SU-DHL-6 (cell line): ENCODE measurements at regions not wholly inside any gene's neighbourhood (a gene's known extent, or its start where the extent isn't known, plus 50 kb on each side); places are given as distances from the start of the nearest gene placed in this dataset.

ENCODE experiments used
- H2AFZ ChIP-seq: fragments of 200-600 bp; sonication (generic); 2 replicates; pipeline ENCODE4 v1.6.1; 2014; ENCODE audit warnings: low read depth, mild to moderate bottlenecking, moderate library complexity, mixed read lengths, antibody characterized with exemption, low read length; ENCODE audit not compliant: severe bottlenecking
- H3F3A ChIP-seq: fragments of 200-600 bp; shearing (Covaris generic); 2 replicates; pipeline ENCODE4 v1.6.0; 2016; ENCODE audit warnings: antibody characterized with exemption, mild to moderate bottlenecking; ENCODE audit not compliant: insufficient read depth
- H3K27ac ChIP-seq: fragments of 200-600 bp; sonication (generic); 2 replicates; pipeline ENCODE4 v1.5.1; 2016; ENCODE audit warnings: low read depth, mild to moderate bottlenecking, low read length, moderate library complexity, mixed read lengths
- H3K27me3 ChIP-seq: fragments of 200-600 bp; sonication (generic), shearing (Covaris generic); 2 replicates; pipeline ENCODE4 v1.6.0; 2014; ENCODE audit warnings: mild to moderate bottlenecking, low read length
- H3K36me3 ChIP-seq: fragments of 200-600 bp; sonication (generic); 2 replicates; pipeline ENCODE4 v1.6.1; 2014; ENCODE audit warnings: mild to moderate bottlenecking, low read length, mixed read lengths
- H3K4me2 ChIP-seq: fragments of 300-600, 200-600 bp; shearing (Covaris generic), sonication (generic); 2 replicates; pipeline ENCODE4 v1.6.0; 2014; ENCODE audit warnings: low read length, low read depth, mild to moderate bottlenecking; ENCODE audit not compliant: poor library complexity, severe bottlenecking
- H3K4me3 ChIP-seq: fragments of 200-600 bp; sonication (generic); 2 replicates; pipeline ENCODE4 v1.5.1; 2014; ENCODE audit warnings: antibody characterized with exemption, low read length, mild to moderate bottlenecking, mixed read lengths; ENCODE audit not compliant: insufficient read depth, poor library complexity, severe bottlenecking
- H3K79me2 ChIP-seq: fragments of 200-600 bp; sonication (generic); 2 replicates; pipeline ENCODE4 v1.6.1; 2014; ENCODE audit warnings: mild to moderate bottlenecking, low read length, moderate library complexity; ENCODE audit not compliant: insufficient read depth
- H3K9ac ChIP-seq: fragments of 200-600 bp; sonication (generic); 2 replicates; pipeline ENCODE4 v1.7.0; 2014; ENCODE audit warnings: mild to moderate bottlenecking, low read length
- H3K9me2 ChIP-seq: fragments of 200-600 bp; sonication (generic); replicated peaks from 2 replicates; pipeline ENCODE4 v1.6.1; 2014; ENCODE audit warnings: low read length; ENCODE audit not compliant: insufficient read depth
- H3K9me3 ChIP-seq: fragments of 200-600 bp; sonication (generic); 2 replicates; pipeline ENCODE4 v1.6.1; 2014; ENCODE audit warnings: low read length, mixed read lengths; ENCODE audit not compliant: insufficient read depth
- H4K20me1 ChIP-seq: fragments of 200-600 bp; sonication (generic); 2 replicates; pipeline ENCODE4 v1.6.1; 2014; ENCODE audit warnings: low read depth, mild to moderate bottlenecking, antibody characterized with exemption, low read length, moderate library complexity, mixed read lengths
- CTCF ChIP-seq: fragments of 200-600 bp; sonication (generic); IDR thresholded peaks from one replicate; pipeline ENCODE4 v1.5.1; 2017; ENCODE audit warnings: antibody characterized with exemption, mild to moderate bottlenecking, low read length, moderate library complexity; ENCODE audit not compliant: insufficient read depth, poor library complexity, severe bottlenecking
- EZH2phosphoT487 ChIP-seq: fragments of 200-600 bp; sonication (generic), shearing (Covaris generic); conservative IDR thresholded peaks from 2 replicates; pipeline ENCODE4 v1.6.1; 2018; ENCODE audit warnings: mild to moderate bottlenecking, antibody characterized with exemption, low read length, moderate library complexity, mixed read lengths

- Histone ChIP-seq H3K36me3 (no peaks in the 10 kb centered on the region), H3K9me3 (no peaks in the 10 kb centered on the region), H4K20me1 (no peaks in the 10 kb centered on the region), H3F3A (no peaks in the 10 kb centered on the region), H3K27me3 (no peaks in the 10 kb centered on the region), H3K4me2 (no peak overlapping the region), H2AFZ (no peak overlapping the region), H3K4me3 (no peak overlapping the region), H3K27ac (no peak overlapping the region), H3K79me2 (no peaks in the 10 kb centered on the region), H3K9me2 (no peaks in the 10 kb centered on the region), H3K9ac (no peak overlapping the region)
- no peak for TF ChIP-seq EZH2phosphoT487
- no peak for TF ChIP-seq CTCF
Measured at GRCh38 chr11:15622231-15622890, 507.6 kb downstream of the INSC start.

GRCh38 chr11:15624701-15625100 lies 510.0 kb downstream of the INSC start:
- no peaks in the 10 kb centered on the region for H3K27me3 ChIP-seq
- no peaks in the 10 kb centered on the region for H3F3A ChIP-seq
- no peak overlapping the region for H3K4me2 ChIP-seq
- H3K9ac ChIP-seq, result no peak overlapping the region
- H3K9me2 ChIP-seq, result no peaks in the 10 kb centered on the region
- no peaks in the 10 kb centered on the region for H4K20me1 ChIP-seq
- H3K79me2 ChIP-seq, result no peaks in the 10 kb centered on the region
- no peak overlapping the region for H2AFZ ChIP-seq
- H3K27ac ChIP-seq, result no peak overlapping the region
- no peaks in the 10 kb centered on the region for H3K36me3 ChIP-seq
- TF ChIP-seq EZH2phosphoT487, result no peak
- no peak for TF ChIP-seq CTCF
- no peak overlapping the region for H3K4me3 ChIP-seq
- H3K9me3 ChIP-seq, result no peaks in the 10 kb centered on the region

- H2AFZ ChIP-seq, result no peak overlapping the region
- no peak overlapping the region for H3K9ac ChIP-seq
- H3K9me2 ChIP-seq, result no peaks in the 10 kb centered on the region
- no peak overlapping the region for H3K4me2 ChIP-seq
- H3K27ac ChIP-seq, result no peak overlapping the region
- no peaks in the 10 kb centered on the region for H4K20me1 ChIP-seq
- H3K9me3 ChIP-seq, result no peaks in the 10 kb centered on the region
- no peak overlapping the region for H3K4me3 ChIP-seq
- H3F3A ChIP-seq, result no peaks in the 10 kb centered on the region
- no peaks in the 10 kb centered on the region for H3K79me2 ChIP-seq
- H3K36me3 ChIP-seq, result no peaks in the 10 kb centered on the region
- TF ChIP-seq EZH2phosphoT487 (no peak), CTCF (no peak)
- H3K27me3 ChIP-seq, result no peaks in the 10 kb centered on the region
Measured at GRCh38 chr11:15625691-15626090, 511.0 kb downstream of the INSC start.
